ENCODE measurements at regions not wholly inside any gene's neighbourhood (a gene's known extent, or its start where the extent isn't known, plus 50 kb on each side); places are given as distances from the start of the nearest gene placed in this dataset.

DNA sequence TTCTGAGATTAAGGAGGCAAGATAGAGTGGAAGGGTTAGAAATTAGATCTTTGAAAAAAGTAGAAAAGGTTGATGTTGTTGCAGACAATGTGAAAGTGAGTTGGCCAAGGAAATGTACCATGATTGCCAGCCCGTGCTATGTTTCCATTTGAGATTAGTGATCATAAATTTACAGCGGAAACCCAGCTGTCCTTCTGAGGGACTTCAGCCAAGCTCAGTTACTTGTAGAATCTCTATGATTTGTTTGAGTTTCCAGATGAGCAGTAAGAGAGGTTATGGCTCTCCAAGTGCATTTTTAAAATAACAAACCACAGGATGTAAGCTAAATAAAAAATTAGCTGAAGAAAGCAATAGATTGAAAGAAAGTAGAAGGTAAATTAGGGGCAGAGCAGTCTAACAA, 54.2 kb upstream of the RBMS3 start:
- Histone ChIP-seq H3K9ac (ENCODE audit: control insufficient read depth, extremely low read depth, insufficient read depth, low read length) (no peak overlapping the region), H3K27me3 (ENCODE audit: control insufficient read depth, extremely low read depth, insufficient read depth, low read length) (no peaks in the 10 kb centered on the region), H3K4me3 (ENCODE audit: control insufficient read depth in 2 of 3, extremely low read depth in 1 of 3, insufficient read depth in 2 of 3, low read depth in 1 of 3, low read length in 3 of 3) (no peak overlapping the region), H3K4me1 (ENCODE audit: control insufficient read depth, extremely low read depth, insufficient read depth, low read length) (no peaks in the 10 kb centered on the region), H2AFZ (ENCODE audit: control insufficient read depth, low read length) (no peak overlapping the region), H3K79me2 (ENCODE audit: control insufficient read depth, insufficient read depth, low read length) (no peaks in the 10 kb centered on the region), H4K20me1 (ENCODE audit: control insufficient read depth, extremely low read depth, insufficient read depth, low read length) (no peaks in the 10 kb centered on the region), H3K9me1 (ENCODE audit: control insufficient read depth, extremely low read depth, insufficient read depth, low read length) (no peaks in the 10 kb centered on the region), H3K27ac (ENCODE audit: control insufficient read depth, insufficient read depth, low read length) (no peak overlapping the region), H3K9me3 (ENCODE audit: control insufficient read depth, low read depth, low read length) (no peaks in the 10 kb centered on the region), H3K36me3 (ENCODE audit: control insufficient read depth in 2 of 2, extremely low read depth in 1 of 2, insufficient read depth in 2 of 2, low read length in 2 of 2) (no peaks in the 10 kb centered on the region), H3K4me2 (ENCODE audit: control insufficient read depth, extremely low read depth, insufficient read depth, low read depth, low read length) (no peak overlapping the region)
- TF ChIP-seq EZH2 (IDR thresholded peaks at IDR 0.05; ENCODE audit: low read length) = no peak
- TF ChIP-seq, protein P1, sequence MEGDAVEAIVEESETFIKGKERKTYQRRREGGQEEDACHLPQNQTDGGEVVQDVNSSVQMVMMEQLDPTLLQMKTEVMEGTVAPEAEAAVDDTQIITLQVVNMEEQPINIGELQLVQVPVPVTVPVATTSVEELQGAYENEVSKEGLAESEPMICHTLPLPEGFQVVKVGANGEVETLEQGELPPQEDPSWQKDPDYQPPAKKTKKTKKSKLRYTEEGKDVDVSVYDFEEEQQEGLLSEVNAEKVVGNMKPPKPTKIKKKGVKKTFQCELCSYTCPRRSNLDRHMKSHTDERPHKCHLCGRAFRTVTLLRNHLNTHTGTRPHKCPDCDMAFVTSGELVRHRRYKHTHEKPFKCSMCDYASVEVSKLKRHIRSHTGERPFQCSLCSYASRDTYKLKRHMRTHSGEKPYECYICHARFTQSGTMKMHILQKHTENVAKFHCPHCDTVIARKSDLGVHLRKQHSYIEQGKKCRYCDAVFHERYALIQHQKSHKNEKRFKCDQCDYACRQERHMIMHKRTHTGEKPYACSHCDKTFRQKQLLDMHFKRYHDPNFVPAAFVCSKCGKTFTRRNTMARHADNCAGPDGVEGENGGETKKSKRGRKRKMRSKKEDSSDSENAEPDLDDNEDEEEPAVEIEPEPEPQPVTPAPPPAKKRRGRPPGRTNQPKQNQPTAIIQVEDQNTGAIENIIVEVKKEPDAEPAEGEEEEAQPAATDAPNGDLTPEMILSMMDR (optimal IDR thresholded peaks at IDR 0.05 in 1 of 3, IDR thresholded peaks at IDR 0.05 in 1 of 3, conservative IDR thresholded peaks at IDR 0.05 in 1 of 3; ENCODE audit: extremely low read depth in 1 of 3, insufficient read depth in 2 of 3, low read length in 3 of 3) = no peak
- dilution Hi-C loops (cut with MboI; ENCODE audit: extremely low pct_ligation_motif_present, low sequenced_read_pairs) = no loop called here
- no peak for FAIRE-seq
- no peak for DNase-seq (ENCODE audit: low read depth, low spot score)

DNA sequence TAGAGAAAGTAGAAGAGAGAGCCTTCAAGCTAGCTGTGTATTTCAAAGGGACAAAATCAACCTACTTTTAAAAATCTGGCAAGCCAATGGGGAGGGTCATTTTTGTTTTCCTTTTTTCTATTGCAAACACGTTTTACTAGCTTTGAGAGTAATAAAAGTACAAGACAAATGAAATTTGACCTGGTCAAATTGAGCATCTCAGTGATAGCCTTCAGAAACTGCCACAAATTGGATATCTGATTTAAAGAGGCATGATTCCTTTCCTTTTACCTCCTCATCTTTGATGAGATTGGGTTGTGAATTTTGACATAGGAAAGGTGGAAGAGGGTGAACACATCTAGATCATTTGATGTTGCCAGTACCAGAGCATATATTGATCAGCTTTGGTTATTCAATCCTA, 53.6 kb upstream of the RBMS3 start:
- dilution Hi-C loops (cut with MboI; ENCODE audit: extremely low pct_ligation_motif_present, low sequenced_read_pairs) = no loop called here
- no peaks in the 10 kb centered on the region for H3K27me3 ChIP-seq (ENCODE audit: control insufficient read depth, extremely low read depth, insufficient read depth, low read length)

More for the DNA sequence above, 53.6 kb upstream of the RBMS3 start:
- H3K36me3 ChIP-seq (ENCODE audit: control insufficient read depth in 2 of 2, extremely low read depth in 1 of 2, insufficient read depth in 2 of 2, low read length in 2 of 2) = no peaks in the 10 kb centered on the region
- no peak for FAIRE-seq
- H3K79me2 ChIP-seq (ENCODE audit: control insufficient read depth, insufficient read depth, low read length) = no peaks in the 10 kb centered on the region
- no peak for DNase-seq (ENCODE audit: low read depth, low spot score)
- H3K9ac ChIP-seq (ENCODE audit: control insufficient read depth, extremely low read depth, insufficient read depth, low read length) = no peak overlapping the region
- H3K4me1 ChIP-seq (ENCODE audit: control insufficient read depth, extremely low read depth, insufficient read depth, low read length) = no peaks in the 10 kb centered on the region
- H3K9me1 ChIP-seq (ENCODE audit: control insufficient read depth, extremely low read depth, insufficient read depth, low read length) = no peaks in the 10 kb centered on the region
- no peak overlapping the region for H3K4me2 ChIP-seq (ENCODE audit: control insufficient read depth, extremely low read depth, insufficient read depth, low read depth, low read length)
- H4K20me1 ChIP-seq (ENCODE audit: control insufficient read depth, extremely low read depth, insufficient read depth, low read length) = no peaks in the 10 kb centered on the region
- H3K27ac ChIP-seq (ENCODE audit: control insufficient read depth, insufficient read depth, low read length) = no peak overlapping the region
- TF ChIP-seq, protein P1 (optimal IDR thresholded peaks at IDR 0.05 in 1 of 3, IDR thresholded peaks at IDR 0.05 in 1 of 3, conservative IDR thresholded peaks at IDR 0.05 in 1 of 3; ENCODE audit: extremely low read depth in 1 of 3, insufficient read depth in 2 of 3, low read length in 3 of 3) = no peak
- TF ChIP-seq EZH2 (IDR thresholded peaks at IDR 0.05; ENCODE audit: low read length) = no peak
- no peak overlapping the region for H3K4me3 ChIP-seq (ENCODE audit: control insufficient read depth in 2 of 3, extremely low read depth in 1 of 3, insufficient read depth in 2 of 3, low read depth in 1 of 3, low read length in 3 of 3)
- no peaks in the 10 kb centered on the region for H3K9me3 ChIP-seq (ENCODE audit: control insufficient read depth, low read depth, low read length)
- no peak overlapping the region for H2AFZ ChIP-seq (ENCODE audit: control insufficient read depth, low read length)

Data from keratinocyte (primary cell).